GM18861 (cell line): ENCODE measurements at regions not wholly inside any gene's neighbourhood (a gene's known extent, or its start where the extent isn't known, plus 50 kb on each side); places are given as distances from the start of the nearest gene placed in this dataset.
"Not testable (repeated sequence)": the region's sequence is repeated elsewhere in the genome, so short reads cannot be mapped to it uniquely, and the experiment has no call there.

ENCODE experiments used
- ATAC-seq: cut with Tn5 transposase; IDR thresholded peaks from one replicate; pipeline ENCODE4 v1.9.1; 2021; ENCODE audit not compliant: unreplicated experiment

DNA sequence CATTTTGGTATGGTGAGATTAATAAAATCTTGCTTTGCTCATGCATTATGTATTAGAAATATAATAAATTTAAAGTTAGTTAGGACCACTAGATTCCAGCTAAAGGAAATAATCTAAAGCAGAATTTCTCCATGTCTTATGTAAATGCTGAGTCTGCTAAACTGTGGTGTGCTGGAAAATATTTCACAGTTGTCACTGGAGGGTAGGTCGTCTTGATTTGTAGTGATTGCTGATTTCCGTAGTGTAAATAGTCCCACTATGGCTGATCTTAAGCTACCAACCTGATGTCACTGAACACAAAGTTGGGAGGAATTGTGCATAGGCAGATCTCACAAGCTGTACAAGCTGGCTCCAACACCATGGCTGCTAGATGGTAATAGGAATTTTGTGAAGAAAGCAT is 133.4 kb upstream of the NR3C2 start:
- ATAC-seq, result no peak

- no peak for ATAC-seq
These were observed 132.7 kb upstream of the NR3C2 start for GRCh38 chr4:148574911-148575310.

- no peak for ATAC-seq
These were observed 132.3 kb upstream of the NR3C2 start for GRCh38 chr4:148574502-148574901.

- no peak for ATAC-seq
These were observed 131.9 kb upstream of the NR3C2 start for GRCh38 chr4:148574066-148574465.

GRCh38 chr4:148573296-148573695 is 131.1 kb upstream of the NR3C2 start:
- no peak for ATAC-seq

GRCh38 chr4:148565801-148566200 is 123.6 kb upstream of the NR3C2 start:
- ATAC-seq, result no peak

- no peak for ATAC-seq
These were observed 121.5 kb upstream of the NR3C2 start for GRCh38 chr4:148563684-148564083.

DNA sequence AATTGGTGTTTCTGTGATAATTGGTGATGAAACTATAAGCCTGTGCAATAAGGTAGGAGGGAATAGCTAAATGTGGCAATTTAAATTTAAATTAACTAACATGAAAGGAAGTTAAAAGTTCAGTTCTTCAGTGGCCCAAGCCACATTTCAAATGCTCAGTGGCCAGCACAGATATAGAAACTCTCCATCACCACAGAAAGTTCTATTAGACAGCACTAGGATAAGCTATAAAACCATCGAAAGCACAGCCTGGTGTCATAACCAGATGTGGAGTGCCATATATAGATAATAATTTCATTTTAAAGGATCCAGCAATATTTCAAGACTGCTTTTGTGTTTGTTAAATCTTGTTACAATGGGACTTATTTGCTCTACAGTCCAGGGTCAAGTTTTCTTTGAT is 119.3 kb upstream of the NR3C2 start:
- ATAC-seq, result no peak

- no peak for ATAC-seq
These were observed 115.6 kb upstream of the NR3C2 start for GRCh38 chr4:148557793-148558192.

DNA sequence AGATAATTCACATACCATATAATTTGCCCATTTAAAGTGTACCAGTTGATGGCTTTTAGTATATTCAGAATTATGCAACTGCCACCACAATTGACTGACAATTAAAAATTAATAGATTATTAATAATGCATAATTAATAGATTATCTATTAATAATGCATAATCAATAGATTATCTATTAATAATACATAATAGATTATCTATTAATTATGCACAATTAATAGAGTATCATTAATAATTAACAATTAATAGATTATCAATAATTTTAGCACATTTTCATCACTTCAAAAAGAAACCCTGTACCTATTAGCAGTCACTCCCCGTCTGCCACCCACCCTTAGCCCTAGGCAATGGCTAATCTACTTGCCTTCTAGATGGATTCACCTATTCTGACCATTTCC is 108.6 kb upstream of the NR3C2 start:
- no peak for ATAC-seq

DNA sequence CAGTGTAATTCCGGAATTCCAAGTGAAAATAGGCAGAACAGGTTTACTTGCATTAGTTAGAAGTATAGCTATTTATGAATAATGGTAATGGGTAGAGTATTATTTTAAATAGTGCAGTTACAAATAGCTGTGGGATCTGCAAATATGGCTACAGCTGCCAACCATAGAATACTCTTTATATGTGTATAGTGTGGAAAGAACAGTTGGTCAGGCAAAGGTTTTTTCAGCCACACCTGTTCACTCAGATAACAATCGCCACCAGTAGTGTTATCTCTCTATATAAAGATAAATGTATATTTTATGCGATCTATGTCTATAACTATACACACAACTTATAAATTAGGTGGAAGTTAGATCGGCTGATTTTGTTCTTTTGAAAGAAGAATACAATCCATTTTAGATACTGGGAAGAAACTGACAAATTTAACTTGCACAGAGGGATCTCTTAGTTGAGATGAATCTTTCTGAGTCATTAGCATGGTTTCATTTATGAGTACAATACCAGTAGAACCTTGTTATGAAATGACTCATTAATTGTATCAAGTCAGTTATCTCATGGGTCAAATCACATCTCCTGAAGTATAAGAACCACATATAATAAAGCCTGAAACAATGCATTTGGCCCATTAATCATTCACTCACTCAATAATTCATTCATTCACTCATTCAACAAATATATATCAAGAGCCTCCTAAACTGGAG is 100.9 kb upstream of the NR3C2 start:
- ATAC-seq, result no peak

- no peak for ATAC-seq
These were observed 98.6 kb upstream of the NR3C2 start for GRCh38 chr4:148540622-148541326.

- ATAC-seq, result no peak
These were observed 97.2 kb upstream of the NR3C2 start for GRCh38 chr4:148539387-148539786.

DNA sequence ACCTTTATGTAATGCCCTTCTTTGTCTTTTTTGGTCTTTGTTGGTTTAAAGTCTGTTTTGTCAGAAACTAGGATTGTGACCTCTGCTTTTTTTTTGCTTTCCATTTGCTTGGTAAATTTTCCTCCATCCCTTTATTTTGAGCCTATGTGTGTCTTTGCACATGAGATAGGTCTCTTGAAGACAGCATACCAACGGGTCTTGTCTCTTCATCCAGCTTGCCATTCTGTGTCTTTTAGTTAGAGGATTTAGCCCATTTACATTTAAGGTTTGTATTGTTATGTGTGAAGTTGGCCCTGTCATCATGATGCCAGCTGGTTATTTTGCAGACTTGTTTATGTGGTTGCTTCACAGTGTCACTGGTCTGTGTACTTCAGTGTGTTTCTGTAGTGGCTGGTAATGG is 91.6 kb upstream of the NR3C2 start:
- ATAC-seq, result not testable (repeated sequence)

DNA sequence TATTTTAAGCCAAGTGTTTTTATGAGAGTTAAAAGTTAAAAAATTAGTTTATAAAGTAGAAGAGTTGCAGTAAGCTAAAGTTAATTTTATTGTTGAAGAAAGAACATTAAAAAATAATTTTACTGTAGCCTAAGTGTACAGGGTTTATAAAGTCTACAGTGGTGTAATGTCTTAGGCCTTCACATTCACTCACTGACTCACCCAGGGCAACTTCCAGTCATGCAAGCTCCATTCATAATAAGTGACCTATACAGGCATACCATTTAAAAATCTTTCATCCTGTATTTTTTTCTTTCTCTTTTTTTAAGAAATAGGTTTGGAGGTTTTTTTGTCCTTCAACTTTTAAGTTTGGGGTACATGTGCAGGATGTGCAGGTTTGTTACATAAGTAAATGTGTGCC is 87.9 kb upstream of the NR3C2 start:
- ATAC-seq, result no peak

DNA sequence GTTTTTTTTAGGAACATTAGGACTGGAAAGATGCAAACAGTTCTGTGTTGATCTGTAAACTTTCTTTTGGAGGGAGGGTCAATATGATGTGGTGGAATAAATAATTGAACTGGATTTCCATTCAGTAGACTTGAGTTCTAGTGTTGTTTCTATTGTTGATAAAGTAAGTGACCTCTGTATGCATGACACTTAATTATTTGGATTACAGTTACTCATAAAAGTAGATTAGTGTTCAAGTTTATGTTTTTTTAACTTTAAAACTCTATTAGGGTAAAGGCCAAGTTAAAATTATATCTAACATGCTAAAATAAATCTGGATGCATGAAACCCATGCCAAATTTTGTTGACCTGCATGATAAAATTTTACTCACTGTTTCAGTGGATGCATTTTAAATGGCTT is 85.4 kb upstream of the NR3C2 start:
- ATAC-seq, result no peak

GRCh38 chr4:148522995-148523394 is 80.8 kb upstream of the NR3C2 start:
- no peak for ATAC-seq

DNA sequence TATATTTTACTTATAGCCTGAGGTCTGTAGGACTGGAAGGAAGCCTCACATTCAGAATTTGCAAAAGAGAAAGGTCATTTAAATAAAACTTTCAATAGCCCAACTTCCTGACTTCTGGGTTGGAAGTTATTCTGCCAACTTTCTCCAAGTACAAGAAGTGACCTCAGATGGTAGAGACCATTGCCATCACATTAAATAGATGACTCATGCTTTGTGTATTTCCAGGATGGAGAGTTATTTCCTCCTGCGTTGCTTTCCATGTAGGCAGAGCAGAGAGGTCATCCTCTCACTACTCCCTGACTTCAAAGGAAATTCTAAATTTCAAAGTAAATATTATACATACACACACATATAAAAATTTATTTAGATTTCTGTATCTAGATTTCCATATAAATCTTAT is 73.0 kb upstream of the NR3C2 start:
- ATAC-seq, result no peak

GRCh38 chr4:148514581-148514980 is 72.4 kb upstream of the NR3C2 start:
- no peak for ATAC-seq

DNA sequence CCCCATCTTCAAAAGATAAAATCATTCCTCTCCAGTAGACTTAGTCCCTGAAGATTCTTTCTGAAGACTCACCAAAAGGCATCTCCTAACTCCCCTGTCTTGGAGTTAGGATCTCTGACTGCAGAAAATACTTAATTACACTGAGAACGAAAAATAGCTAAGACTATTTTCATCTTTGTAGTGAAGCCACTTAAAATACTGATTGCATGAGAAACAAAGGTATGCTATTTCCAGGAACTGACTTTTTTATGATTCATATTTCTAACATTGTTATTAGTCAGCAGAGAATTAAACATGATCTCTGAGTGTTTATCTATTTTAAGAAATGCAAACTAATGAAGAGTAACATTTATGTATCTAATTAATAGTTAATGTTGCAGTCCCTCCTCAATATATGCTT is 71.8 kb upstream of the NR3C2 start:
- no peak for ATAC-seq

- no peak for ATAC-seq
These were observed 68.0 kb upstream of the NR3C2 start for GRCh38 chr4:148510211-148510610.

GRCh38 chr4:148503681-148504080 is 61.5 kb upstream of the NR3C2 start:
- no peak for ATAC-seq

GRCh38 chr4:148497258-148497657 is 55.0 kb upstream of the NR3C2 start:
- no peak for ATAC-seq
